ENCODE measurements at regions not wholly inside any gene's neighbourhood (a gene's known extent, or its start where the extent isn't known, plus 50 kb on each side); places are given as distances from the start of the nearest gene placed in this dataset.

GRCh38 chr4:125750399-125750798 is 435.6 kb downstream of the FAT4 start:
- TF ChIP-seq, protein P1, sequence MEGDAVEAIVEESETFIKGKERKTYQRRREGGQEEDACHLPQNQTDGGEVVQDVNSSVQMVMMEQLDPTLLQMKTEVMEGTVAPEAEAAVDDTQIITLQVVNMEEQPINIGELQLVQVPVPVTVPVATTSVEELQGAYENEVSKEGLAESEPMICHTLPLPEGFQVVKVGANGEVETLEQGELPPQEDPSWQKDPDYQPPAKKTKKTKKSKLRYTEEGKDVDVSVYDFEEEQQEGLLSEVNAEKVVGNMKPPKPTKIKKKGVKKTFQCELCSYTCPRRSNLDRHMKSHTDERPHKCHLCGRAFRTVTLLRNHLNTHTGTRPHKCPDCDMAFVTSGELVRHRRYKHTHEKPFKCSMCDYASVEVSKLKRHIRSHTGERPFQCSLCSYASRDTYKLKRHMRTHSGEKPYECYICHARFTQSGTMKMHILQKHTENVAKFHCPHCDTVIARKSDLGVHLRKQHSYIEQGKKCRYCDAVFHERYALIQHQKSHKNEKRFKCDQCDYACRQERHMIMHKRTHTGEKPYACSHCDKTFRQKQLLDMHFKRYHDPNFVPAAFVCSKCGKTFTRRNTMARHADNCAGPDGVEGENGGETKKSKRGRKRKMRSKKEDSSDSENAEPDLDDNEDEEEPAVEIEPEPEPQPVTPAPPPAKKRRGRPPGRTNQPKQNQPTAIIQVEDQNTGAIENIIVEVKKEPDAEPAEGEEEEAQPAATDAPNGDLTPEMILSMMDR (IDR thresholded peaks at IDR 0.05; ENCODE audit: low read length), result no peak
- no peak for TF ChIP-seq EZH2 (optimal IDR thresholded peaks at IDR 0.05; ENCODE audit: low read depth, low read length)
